ENCODE measurements at regions not wholly inside any gene's neighbourhood (a gene's known extent, or its start where the extent isn't known, plus 50 kb on each side); places are given as distances from the start of the nearest gene placed in this dataset.

DNA sequence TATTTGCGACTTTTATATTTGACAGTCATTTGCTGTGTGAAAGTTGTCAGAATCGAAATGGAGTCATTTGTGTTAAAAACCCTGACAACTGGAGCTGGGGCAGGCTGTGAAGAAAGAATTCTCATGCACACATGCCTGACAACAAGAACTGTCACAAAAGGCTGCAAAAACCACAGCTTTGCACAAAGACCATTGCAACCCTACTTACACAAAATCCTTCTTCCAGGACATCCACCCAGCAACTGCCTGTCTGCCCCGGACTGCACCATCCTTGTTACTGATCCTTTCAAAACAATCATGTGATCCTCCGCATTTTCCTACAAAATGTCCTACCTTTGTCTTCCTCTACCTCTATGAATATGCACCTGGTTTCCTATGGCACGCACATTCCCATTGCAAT, 66.8 kb upstream of the IRS2 start:
- Histone ChIP-seq H3K9me3 (replicated peaks; ENCODE audit: control insufficient read depth, low read depth, low read length) (no peaks in the 10 kb centered on the region), H3K36me3 (ENCODE audit: control insufficient read depth, insufficient read depth, low read length) (no peaks in the 10 kb centered on the region), H3K27ac (ENCODE audit: low read length) (no peak overlapping the region), H3K27me3 (ENCODE audit: control insufficient read depth, insufficient read depth, low read length) (no peaks in the 10 kb centered on the region), H3K4me3 (ENCODE audit: low read length) (no peak overlapping the region), H3K4me1 (ENCODE audit: control insufficient read depth, insufficient read depth, low read length) (no peaks in the 10 kb centered on the region)
- WGBS (ENCODE audit: insufficient coverage), result 75% methylated on average over 2 of the region's 5 CpGs
- no peak for DNase-seq

DNA sequence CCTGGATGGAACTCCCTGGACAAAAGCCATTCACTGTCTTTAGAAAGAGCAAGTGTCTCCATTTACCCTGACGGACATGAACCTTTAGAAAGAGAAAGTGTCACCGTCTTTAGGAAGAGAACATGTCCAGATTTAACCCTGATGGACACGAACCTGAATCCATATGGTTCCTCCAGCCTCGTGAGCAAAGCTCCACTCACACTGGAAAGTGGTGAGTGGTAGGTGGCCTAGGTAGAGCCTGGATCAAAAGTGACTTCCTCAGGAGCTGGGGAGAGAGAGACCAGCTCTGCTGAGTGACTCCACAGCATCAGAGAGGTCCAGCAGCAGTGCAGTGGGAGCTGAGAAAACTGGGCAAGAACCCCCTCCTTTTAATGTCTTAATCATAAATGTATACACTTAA, 59.8 kb upstream of the IRS2 start:
- Histone ChIP-seq H3K36me3 (ENCODE audit: control insufficient read depth, insufficient read depth, low read length) (no peaks in the 10 kb centered on the region), H3K4me1 (ENCODE audit: control insufficient read depth, insufficient read depth, low read length) (no peaks in the 10 kb centered on the region), H3K4me3 (ENCODE audit: low read length) (no peak overlapping the region), H3K9me3 (replicated peaks; ENCODE audit: control insufficient read depth, low read depth, low read length) (no peaks in the 10 kb centered on the region), H3K27me3 (ENCODE audit: control insufficient read depth, insufficient read depth, low read length) (peaks cover 8% of the 10 kb centered on the region), H3K27ac (ENCODE audit: low read length) (no peak overlapping the region)
- DNase-seq, result no peak
- 73% methylated on average over 4 of the region's 4 CpGs for WGBS (ENCODE audit: insufficient coverage)

DNA sequence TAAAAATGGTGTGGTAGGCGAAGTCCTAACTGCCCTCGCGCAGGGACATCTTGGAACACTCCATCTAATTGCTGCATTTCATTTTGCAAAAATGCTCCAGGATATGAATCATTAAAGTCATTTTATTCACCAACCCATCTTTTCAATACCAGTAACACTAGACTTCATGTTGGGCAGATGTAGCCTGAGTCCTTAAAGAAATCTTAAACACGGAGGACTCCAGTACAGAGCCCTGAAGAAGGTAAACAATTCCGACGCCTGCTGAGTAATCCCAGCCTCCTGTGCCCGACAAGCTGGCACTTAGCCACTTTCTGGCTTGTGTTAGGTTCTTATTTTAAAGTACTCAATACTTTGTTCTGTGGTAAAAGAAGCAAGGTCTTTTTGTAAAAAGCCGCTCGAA, 58.0 kb upstream of the IRS2 start:
- Histone ChIP-seq H3K27me3 (ENCODE audit: control insufficient read depth, insufficient read depth, low read length) (peaks cover 8% of the 10 kb centered on the region), H3K27ac (ENCODE audit: low read length) (no peak overlapping the region), H3K4me1 (ENCODE audit: control insufficient read depth, insufficient read depth, low read length) (peaks cover 3% of the 10 kb centered on the region), H3K4me3 (ENCODE audit: low read length) (no peak overlapping the region), H3K36me3 (ENCODE audit: control insufficient read depth, insufficient read depth, low read length) (no peaks in the 10 kb centered on the region), H3K9me3 (replicated peaks; ENCODE audit: control insufficient read depth, low read depth, low read length) (no peaks in the 10 kb centered on the region)
- no CpG with 5 or more reads among the region's 9 CpGs for WGBS (ENCODE audit: insufficient coverage)
- DNase-seq, result no peak

DNA sequence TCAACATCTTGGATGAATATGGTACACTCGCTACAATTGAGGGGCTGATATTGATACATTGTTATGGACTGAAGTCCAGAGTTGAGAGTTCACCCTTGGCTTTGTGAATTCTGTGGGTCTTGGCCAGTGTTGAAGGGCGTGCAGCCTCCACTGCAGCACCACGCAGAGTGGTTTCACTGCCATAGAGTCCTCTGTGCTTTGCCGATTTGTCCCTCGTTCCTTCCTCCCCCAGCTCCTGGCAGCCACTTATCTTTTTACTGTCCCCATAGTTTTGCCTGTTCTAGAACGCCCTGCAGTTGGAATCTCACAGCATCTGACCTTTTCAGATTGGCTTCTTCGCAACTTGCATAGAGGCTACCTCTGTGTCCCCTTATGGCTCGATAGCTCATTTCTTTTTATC, 57.3 kb upstream of the IRS2 start:
- H3K27me3 ChIP-seq (ENCODE audit: control insufficient read depth, insufficient read depth, low read length), result peaks cover 8% of the 10 kb centered on the region
- DNase-seq, result no peak
- no peak overlapping the region for H3K4me3 ChIP-seq (ENCODE audit: low read length)
- peaks cover 3% of the 10 kb centered on the region for H3K4me1 ChIP-seq (ENCODE audit: control insufficient read depth, insufficient read depth, low read length)
- no peaks in the 10 kb centered on the region for H3K9me3 ChIP-seq (replicated peaks; ENCODE audit: control insufficient read depth, low read depth, low read length)
- H3K27ac ChIP-seq (ENCODE audit: low read length), result no peak overlapping the region
- H3K36me3 ChIP-seq (ENCODE audit: control insufficient read depth, insufficient read depth, low read length), result no peaks in the 10 kb centered on the region
- 84% methylated on average over 5 of the region's 8 CpGs for WGBS (ENCODE audit: insufficient coverage)

DNA sequence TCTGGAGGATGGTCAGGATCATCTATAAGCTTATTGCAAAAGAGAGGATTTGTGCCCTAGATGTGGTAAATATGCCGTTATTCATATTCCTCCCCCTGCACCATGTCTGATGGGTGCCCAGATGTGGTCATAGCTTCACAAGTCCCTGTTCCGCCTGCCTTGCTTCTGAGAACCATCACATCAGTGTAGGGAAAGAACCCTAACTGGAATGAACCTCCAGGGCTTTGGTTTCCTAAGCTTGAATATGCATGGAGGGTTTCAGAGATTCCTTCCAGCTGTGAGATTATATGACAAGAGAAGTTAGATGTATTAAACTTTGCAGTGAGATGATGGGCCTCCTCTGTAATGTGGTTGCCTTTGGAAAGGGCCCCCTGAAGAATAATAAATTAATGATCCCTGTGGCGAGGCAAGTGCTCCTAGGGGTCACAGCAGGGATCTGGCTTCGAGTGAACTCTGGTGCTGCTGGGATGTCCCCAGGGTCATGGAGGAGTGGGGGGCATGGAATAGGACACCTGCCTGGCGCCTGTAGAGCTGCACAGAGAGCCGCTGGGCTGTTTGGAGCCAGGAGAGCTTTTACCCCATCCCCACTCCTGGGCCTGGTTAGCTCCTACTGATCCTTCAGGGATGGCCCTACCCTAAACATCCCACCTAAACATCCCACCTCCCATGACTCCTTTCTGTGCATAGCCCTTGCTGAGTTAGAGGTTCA, 56.0 kb upstream of the IRS2 start:
- Histone ChIP-seq H3K27me3 (ENCODE audit: control insufficient read depth, insufficient read depth, low read length) (peaks cover 6% of the 10 kb centered on the region), H3K36me3 (ENCODE audit: control insufficient read depth, insufficient read depth, low read length) (no peaks in the 10 kb centered on the region), H3K4me3 (ENCODE audit: low read length) (no peak overlapping the region), H3K9me3 (replicated peaks; ENCODE audit: control insufficient read depth, low read depth, low read length) (no peaks in the 10 kb centered on the region), H3K27ac (ENCODE audit: low read length) (no peak overlapping the region), H3K4me1 (ENCODE audit: control insufficient read depth, insufficient read depth, low read length) (peaks cover 3% of the 10 kb centered on the region)
- WGBS (ENCODE audit: insufficient coverage), result 69% methylated on average over 3 of the region's 6 CpGs
- no peak for DNase-seq

DNA sequence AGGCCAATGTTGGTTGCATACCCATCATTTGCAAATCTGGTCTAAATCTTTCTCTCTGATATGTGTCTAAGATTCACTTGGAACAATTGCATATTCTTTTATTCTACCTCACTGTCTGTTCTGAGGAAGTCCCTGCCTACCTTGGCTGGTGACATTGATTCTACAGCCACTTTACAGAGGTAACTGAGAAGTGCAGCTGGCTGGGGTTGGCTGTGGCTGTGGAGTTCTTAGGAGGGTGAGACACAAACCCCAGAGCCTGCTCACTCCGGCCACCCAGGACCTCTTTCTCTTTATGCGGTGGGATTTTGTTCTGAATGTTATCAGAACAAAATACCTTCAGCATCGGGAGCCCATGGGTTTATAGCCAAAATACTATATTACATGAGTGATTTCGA, 54.5 kb upstream of the IRS2 start:
- Histone ChIP-seq H3K9me3 (replicated peaks; ENCODE audit: control insufficient read depth, low read depth, low read length) (no peaks in the 10 kb centered on the region), H3K36me3 (ENCODE audit: control insufficient read depth, insufficient read depth, low read length) (no peaks in the 10 kb centered on the region), H3K27me3 (ENCODE audit: control insufficient read depth, insufficient read depth, low read length) (peaks cover 3% of the 10 kb centered on the region), H3K27ac (ENCODE audit: low read length) (no peak overlapping the region), H3K4me3 (ENCODE audit: low read length) (no peak overlapping the region), H3K4me1 (ENCODE audit: control insufficient read depth, insufficient read depth, low read length) (peaks cover 3% of the 10 kb centered on the region)
- no peak for DNase-seq
- no CpG with 5 or more reads among the region's 4 CpGs for WGBS (ENCODE audit: insufficient coverage)

DNA sequence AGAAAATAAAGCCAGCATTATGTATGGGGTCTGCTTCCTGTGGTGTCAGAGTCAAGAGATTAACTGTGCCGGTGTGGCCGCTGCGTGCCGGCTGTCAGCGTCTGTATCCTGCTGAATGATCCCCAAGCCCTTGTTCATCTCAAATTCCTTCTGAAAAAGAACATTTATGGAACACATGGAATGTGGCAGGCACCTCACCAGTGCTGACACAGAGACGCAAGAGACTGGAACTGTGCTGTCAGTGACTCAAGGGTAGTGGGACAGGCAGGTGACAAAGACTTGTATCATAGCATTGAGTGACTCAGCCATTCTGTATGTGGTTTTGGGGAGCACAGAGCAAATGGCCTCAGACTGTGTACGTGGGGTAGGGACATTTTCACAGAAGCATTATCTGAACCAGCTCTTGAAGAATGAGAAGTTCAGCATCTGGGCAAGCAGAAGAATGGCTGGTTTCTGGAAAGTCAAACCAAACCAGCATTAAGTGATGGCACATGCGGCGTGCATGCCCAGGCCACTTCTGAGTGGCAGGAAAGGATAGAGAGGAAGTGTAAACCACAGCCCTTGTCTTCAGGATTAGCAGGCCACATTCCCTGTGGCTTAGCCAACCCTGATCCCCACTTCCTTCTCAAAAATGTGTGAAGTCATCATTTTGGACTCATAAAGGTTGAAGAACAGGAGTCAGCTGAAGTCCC, 54.0 kb upstream of the IRS2 start:
- Histone ChIP-seq H3K4me1 (ENCODE audit: control insufficient read depth, insufficient read depth, low read length) (peaks cover 3% of the 10 kb centered on the region), H3K27me3 (ENCODE audit: control insufficient read depth, insufficient read depth, low read length) (peaks cover 3% of the 10 kb centered on the region), H3K27ac (ENCODE audit: low read length) (no peak overlapping the region), H3K9me3 (replicated peaks; ENCODE audit: control insufficient read depth, low read depth, low read length) (no peaks in the 10 kb centered on the region), H3K36me3 (ENCODE audit: control insufficient read depth, insufficient read depth, low read length) (no peaks in the 10 kb centered on the region), H3K4me3 (ENCODE audit: low read length) (no peak overlapping the region)
- no peak for DNase-seq
- 40% methylated on average over 7 of the region's 9 CpGs for WGBS (ENCODE audit: insufficient coverage)

DNA sequence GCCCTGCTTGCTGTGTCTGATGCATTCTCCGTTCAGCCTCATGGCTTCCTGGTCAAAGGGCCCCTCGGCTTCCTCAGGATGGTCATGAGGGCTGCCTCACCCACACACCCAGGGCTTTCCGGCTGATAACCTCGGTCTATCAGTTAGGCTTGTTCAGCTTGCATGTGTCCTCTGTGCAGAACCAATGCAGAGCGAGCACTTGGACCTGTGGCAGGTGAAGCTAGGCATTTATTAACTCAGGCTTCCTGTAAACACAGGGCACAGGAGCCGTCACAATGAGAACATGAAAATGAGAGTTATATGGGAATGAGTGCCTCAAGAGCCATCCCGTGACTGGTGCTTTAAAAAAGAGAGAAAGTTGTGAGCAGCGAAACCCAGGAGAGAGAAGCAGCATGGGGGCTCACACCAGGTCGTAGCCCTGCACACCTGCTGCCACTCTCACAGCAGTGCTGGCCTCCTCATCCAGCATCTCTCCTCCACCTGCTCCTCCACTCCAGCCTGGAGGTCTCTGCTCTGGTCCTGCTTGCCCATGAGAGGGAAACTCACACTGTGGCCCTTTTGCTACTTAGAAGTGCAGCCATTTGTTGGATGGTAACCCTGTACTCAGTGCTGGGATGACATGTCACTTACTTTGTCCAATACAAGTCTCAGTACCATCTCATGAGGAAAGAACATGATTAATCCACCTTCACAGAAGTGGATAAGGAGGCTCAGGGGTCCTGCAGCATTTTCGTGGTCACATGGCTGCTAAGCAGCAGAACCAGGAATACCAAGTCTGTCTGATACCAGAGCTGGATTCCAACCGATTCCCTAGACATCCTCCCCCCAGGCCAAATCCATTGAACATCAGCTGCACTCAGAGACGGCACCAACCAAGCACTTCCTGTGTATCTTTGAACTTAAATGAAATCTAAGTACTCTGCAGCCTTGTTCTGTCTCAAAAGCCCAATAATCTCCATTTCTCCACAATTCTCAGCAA, 50.5 kb upstream of the IRS2 start:
- H3K4me1 ChIP-seq (ENCODE audit: control insufficient read depth, insufficient read depth, low read length), result peaks cover 3% of the 10 kb centered on the region
- H3K9me3 ChIP-seq (replicated peaks; ENCODE audit: control insufficient read depth, low read depth, low read length), result no peaks in the 10 kb centered on the region
- H3K27me3 ChIP-seq (ENCODE audit: control insufficient read depth, insufficient read depth, low read length), result no peaks in the 10 kb centered on the region
- no peak for DNase-seq
- H3K4me3 ChIP-seq (ENCODE audit: low read length), result no peak overlapping the region
- no peak overlapping the region for H3K27ac ChIP-seq (ENCODE audit: low read length)
- no peaks in the 10 kb centered on the region for H3K36me3 ChIP-seq (ENCODE audit: control insufficient read depth, insufficient read depth, low read length)
- 80% methylated on average over 7 of the region's 12 CpGs for whole genome bisulfite sequencing (ENCODE audit: insufficient coverage)

Data from muscle of leg (tissue), 3 donors.